Ishikawa (cell line): ENCODE measurements at regions not wholly inside any gene's neighbourhood (a gene's known extent, or its start where the extent isn't known, plus 50 kb on each side); places are given as distances from the start of the nearest gene placed in this dataset.

Experiments used
- CEBPB ChIP-seq: IDR thresholded peaks from 2 replicates; pipeline ENCODE4 v1.6.1; 2012
- CREB1 ChIP-seq: IDR thresholded peaks from 2 replicates; pipeline ENCODE4 v1.6.1; 2012; ENCODE audit warnings: low read depth
- EGR1 ChIP-seq: IDR thresholded peaks from 2 replicates; pipeline ENCODE4 v1.6.1; 2012
- EP300 ChIP-seq: IDR thresholded peaks from 2 replicates; pipeline ENCODE4 v1.6.1; 2012; ENCODE audit warnings: borderline replicate concordance
- FOXM1 ChIP-seq: IDR thresholded peaks from 2 replicates; pipeline ENCODE4 v1.6.1; 2012; ENCODE audit warnings: low read depth, borderline replicate concordance
- NFIC ChIP-seq: IDR thresholded peaks from 2 replicates; pipeline ENCODE4 v1.6.1; 2012
- RAD21 ChIP-seq: IDR thresholded peaks from 2 replicates; pipeline ENCODE4 v1.6.1; 2012; ENCODE audit warnings: low read depth
- TAF1 ChIP-seq: IDR thresholded peaks from 2 replicates; pipeline ENCODE4 v1.6.1; 2012; ENCODE audit warnings: low read depth, mild to moderate bottlenecking
- TCF12 ChIP-seq: IDR thresholded peaks from 2 replicates; pipeline ENCODE4 v1.6.1; 2012; ENCODE audit warnings: low read depth
- TEAD4 ChIP-seq: IDR thresholded peaks from 2 replicates; pipeline ENCODE4 v1.6.1; 2012
- YY1 ChIP-seq: IDR thresholded peaks from 2 replicates; pipeline ENCODE4 v1.6.1; 2012; ENCODE audit warnings: low read depth
- ZBTB7A ChIP-seq: IDR thresholded peaks from 2 replicates; pipeline ENCODE4 v1.6.1; 2012; ENCODE audit warnings: low read depth
- TF ChIP-seq, protein P1 (sequence below): IDR thresholded peaks from 2 replicates; pipeline ENCODE4 v1.6.1; 2012; ENCODE audit warnings: low read depth, mild to moderate bottlenecking
- TF ChIP-seq, protein P2 (sequence below): IDR thresholded peaks from 2 replicates; pipeline ENCODE4 v1.6.1; 2012
- TF ChIP-seq, protein P3 (sequence below): IDR thresholded peaks from 2 replicates; pipeline ENCODE4 v1.6.1; 2012

DNA sequence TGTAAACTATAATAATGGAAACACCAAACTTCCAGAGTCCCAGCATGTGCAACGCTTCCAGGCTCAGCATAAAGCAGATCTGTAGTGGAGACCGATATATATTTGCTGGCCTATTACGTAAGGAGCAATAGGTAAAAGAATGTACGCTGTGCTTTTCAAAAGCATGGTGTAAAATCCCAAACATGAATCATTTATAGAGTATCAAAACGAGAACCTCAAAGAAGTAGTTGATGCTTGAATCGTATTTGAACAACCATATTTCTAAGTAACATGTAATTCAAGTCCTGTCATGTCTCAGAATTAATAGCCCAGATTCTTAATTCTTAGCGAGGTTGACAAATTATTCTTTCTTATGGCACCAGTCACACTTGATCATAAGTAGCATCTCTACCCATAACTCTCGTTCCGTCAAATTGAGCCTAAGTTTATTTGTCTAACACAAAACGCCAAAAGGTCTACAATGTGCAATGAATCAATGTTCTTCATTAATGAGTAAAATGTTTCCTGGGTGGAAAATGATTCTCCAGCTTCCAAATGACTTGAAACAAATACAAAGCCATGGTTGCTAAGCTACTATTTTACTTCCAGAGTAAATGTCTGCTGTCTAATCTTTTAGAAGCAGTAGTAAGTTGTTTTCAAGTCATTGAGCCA, 811.5 kb upstream of the FRG1 start:
- TF ChIP-seq, protein P1, sequence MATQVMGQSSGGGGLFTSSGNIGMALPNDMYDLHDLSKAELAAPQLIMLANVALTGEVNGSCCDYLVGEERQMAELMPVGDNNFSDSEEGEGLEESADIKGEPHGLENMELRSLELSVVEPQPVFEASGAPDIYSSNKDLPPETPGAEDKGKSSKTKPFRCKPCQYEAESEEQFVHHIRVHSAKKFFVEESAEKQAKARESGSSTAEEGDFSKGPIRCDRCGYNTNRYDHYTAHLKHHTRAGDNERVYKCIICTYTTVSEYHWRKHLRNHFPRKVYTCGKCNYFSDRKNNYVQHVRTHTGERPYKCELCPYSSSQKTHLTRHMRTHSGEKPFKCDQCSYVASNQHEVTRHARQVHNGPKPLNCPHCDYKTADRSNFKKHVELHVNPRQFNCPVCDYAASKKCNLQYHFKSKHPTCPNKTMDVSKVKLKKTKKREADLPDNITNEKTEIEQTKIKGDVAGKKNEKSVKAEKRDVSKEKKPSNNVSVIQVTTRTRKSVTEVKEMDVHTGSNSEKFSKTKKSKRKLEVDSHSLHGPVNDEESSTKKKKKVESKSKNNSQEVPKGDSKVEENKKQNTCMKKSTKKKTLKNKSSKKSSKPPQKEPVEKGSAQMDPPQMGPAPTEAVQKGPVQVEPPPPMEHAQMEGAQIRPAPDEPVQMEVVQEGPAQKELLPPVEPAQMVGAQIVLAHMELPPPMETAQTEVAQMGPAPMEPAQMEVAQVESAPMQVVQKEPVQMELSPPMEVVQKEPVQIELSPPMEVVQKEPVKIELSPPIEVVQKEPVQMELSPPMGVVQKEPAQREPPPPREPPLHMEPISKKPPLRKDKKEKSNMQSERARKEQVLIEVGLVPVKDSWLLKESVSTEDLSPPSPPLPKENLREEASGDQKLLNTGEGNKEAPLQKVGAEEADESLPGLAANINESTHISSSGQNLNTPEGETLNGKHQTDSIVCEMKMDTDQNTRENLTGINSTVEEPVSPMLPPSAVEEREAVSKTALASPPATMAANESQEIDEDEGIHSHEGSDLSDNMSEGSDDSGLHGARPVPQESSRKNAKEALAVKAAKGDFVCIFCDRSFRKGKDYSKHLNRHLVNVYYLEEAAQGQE = no peak
- TF ChIP-seq, protein P2, sequence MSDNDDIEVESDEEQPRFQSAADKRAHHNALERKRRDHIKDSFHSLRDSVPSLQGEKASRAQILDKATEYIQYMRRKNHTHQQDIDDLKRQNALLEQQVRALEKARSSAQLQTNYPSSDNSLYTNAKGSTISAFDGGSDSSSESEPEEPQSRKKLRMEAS = no peak
- TF ChIP-seq FOXM1 = no peak
- TF ChIP-seq RAD21 = no peak
- no peak for TF ChIP-seq TCF12
- TF ChIP-seq ZBTB7A = no peak
- TF ChIP-seq CEBPB = no peak
- no peak for TF ChIP-seq EGR1
- no peak for TF ChIP-seq TEAD4

DNA sequence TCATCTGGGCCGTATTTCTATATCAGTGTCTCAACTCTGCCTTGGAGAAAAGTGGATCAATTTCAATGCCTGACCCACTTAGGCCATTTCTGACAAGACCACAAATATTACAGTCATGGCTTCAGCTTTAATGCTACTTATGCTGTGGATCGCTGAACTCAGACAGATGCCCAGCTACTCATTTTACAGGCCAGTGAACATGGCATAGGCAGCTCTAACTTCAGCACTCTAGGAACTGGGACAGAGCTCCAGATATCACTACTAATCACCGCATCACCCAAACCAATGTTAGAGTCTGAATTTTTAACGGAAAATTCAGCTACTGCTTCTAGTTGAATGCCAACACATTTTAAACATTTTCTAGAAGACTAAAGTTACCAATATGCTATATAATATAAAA, 809.6 kb upstream of the FRG1 start:
- TF ChIP-seq TAF1 (no peak), TCF12 (no peak)
- TF ChIP-seq, protein P1 = peak; percentile 55

DNA sequence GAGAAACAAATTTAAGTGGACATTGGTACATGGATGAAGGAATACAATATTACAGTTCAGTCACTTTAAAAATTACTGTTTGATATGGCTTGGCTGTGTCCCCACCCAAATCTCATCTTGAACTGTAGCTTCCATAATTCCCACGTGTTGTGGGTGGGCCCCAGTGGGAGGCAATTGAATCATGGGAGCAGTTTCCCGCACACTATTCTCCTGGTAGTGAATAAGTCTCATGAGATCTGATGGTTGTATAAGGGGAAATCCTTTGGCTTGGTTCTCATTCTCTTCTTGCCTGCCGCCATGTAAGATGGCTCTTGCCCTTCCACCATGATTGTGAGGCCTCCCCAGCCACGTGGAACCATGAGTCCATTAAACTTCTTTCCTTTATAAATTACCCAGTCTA, 804.2 kb upstream of the FRG1 start:
- no peak for TF ChIP-seq TCF12

DNA sequence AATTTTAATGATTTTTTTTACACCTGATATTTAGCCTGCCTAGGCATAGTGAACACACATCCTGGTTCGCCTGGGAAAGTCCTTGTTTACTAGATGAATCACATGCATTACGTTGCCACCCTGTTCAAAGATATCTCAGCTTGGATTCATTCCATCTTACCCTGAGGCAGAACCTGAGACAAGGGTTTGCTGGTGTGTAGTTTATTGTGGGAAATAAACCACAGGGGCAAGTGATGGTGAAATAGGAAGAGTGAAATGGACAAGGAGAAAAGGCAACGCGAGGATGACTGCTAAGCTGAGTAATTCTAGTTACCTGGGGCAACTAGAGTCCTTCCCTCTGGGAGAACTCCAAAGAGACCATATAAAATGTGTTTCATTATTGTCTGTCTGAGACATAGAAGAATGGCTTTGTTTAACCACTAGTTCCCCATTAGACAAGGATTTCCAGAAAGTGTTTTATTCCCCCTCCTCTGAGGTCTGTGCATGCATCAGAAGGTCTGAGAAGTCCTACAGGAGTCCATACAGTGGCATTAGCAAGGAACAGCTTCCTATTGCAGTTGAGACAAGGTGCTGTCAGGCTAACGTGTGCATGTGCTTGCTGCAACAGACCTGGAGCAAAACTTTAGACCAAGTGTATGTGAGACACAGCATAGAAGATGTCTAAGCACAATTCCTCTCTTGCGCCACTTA, 797.3 kb upstream of the FRG1 start:
- TF ChIP-seq TEAD4 (no peak), FOXM1 (no peak), TAF1 (no peak), EGR1 (no peak), CREB1 (no peak), NFIC (no peak), CEBPB (no peak), EP300 (no peak), TCF12 (no peak), YY1 (no peak), ZBTB7A (no peak), RAD21 (no peak)
- TF ChIP-seq, protein P1 = no peak
- TF ChIP-seq, protein P2 = no peak
- TF ChIP-seq, protein P3, sequence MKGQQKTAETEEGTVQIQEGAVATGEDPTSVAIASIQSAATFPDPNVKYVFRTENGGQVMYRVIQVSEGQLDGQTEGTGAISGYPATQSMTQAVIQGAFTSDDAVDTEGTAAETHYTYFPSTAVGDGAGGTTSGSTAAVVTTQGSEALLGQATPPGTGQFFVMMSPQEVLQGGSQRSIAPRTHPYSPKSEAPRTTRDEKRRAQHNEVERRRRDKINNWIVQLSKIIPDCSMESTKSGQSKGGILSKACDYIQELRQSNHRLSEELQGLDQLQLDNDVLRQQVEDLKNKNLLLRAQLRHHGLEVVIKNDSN = no peak
